ENCODE measurements at regions not wholly inside any gene's neighbourhood (a gene's known extent, or its start where the extent isn't known, plus 50 kb on each side); places are given as distances from the start of the nearest gene placed in this dataset.

- no peaks in the 10 kb centered on the region for H3K36me3 ChIP-seq
- no peak overlapping the region for H3K4me3 ChIP-seq
- H3K9me3 ChIP-seq = no peaks in the 10 kb centered on the region
- intact Hi-C loops (cut with DNase I) = no loop called here
- DNase-seq (ENCODE audit: low spot score in 2 of 2) = no peak
- no peaks in the 10 kb centered on the region for H3K27me3 ChIP-seq
- no peak overlapping the region for H3K27ac ChIP-seq
- TF ChIP-seq, protein P1, sequence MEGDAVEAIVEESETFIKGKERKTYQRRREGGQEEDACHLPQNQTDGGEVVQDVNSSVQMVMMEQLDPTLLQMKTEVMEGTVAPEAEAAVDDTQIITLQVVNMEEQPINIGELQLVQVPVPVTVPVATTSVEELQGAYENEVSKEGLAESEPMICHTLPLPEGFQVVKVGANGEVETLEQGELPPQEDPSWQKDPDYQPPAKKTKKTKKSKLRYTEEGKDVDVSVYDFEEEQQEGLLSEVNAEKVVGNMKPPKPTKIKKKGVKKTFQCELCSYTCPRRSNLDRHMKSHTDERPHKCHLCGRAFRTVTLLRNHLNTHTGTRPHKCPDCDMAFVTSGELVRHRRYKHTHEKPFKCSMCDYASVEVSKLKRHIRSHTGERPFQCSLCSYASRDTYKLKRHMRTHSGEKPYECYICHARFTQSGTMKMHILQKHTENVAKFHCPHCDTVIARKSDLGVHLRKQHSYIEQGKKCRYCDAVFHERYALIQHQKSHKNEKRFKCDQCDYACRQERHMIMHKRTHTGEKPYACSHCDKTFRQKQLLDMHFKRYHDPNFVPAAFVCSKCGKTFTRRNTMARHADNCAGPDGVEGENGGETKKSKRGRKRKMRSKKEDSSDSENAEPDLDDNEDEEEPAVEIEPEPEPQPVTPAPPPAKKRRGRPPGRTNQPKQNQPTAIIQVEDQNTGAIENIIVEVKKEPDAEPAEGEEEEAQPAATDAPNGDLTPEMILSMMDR (IDR thresholded peaks at IDR 0.05) = no peak
- no peaks in the 10 kb centered on the region for H3K4me1 ChIP-seq
Observed at GRCh38 chr12:88884600-88884999, 304.3 kb upstream of the KITLG start.

DNA sequence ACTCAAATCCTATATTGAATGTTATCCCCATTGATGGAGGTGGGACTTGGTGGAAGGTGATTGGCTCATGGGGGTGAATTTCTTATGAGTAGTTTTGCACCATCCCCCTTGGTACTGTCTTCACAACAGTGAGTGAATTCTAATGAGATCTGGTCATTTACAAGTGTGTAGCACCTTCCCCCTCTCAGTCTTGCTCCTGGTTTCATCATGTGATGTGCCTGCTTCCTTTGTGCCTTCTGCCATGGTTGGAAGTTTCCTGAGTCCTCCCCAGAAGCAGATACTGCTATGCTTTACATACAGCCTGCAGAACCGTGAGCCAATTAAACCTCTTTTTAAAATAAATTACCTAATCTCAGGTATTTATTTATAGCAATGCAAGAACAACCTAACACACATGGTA lies 302.4 kb upstream of the KITLG start:
- TF ChIP-seq, protein P1 (IDR thresholded peaks at IDR 0.05) = no peak
- no peak overlapping the region for H3K27ac ChIP-seq

DNA sequence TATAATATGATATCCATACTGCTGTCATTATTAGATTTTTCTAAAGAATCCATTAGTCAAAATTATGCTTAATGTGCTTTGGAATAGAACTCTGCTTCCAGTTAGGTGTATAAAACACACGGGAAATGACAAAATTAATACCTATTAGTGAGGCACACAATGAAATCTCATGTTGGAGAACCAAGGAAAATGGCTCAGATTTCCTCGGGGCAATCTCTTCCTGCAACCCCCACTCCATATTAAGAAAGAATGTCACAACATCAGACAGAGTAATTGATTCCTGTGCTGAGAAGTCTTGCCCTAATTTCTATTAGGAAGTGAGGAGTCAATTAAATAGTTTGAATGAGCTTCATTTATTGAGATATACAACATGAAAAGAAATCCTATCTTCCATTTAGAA lies 299.8 kb upstream of the KITLG start:
- H3K27me3 ChIP-seq = no peaks in the 10 kb centered on the region
- intact Hi-C loops (cut with DNase I) = no loop called here
- no peak for DNase-seq (ENCODE audit: low spot score in 2 of 2)
- H3K4me1 ChIP-seq = no peaks in the 10 kb centered on the region
- TF ChIP-seq, protein P1 (IDR thresholded peaks at IDR 0.05) = no peak
- H3K36me3 ChIP-seq = no peaks in the 10 kb centered on the region
- H3K9me3 ChIP-seq = no peaks in the 10 kb centered on the region
- H3K27ac ChIP-seq = no peak overlapping the region
- no peak overlapping the region for H3K4me3 ChIP-seq

More for the DNA sequence above, 302.4 kb upstream of the KITLG start:
- Histone ChIP-seq H3K36me3 (no peaks in the 10 kb centered on the region), H3K27me3 (no peaks in the 10 kb centered on the region), H3K9me3 (no peaks in the 10 kb centered on the region), H3K4me1 (no peaks in the 10 kb centered on the region), H3K4me3 (no peak overlapping the region)
- intact Hi-C loops (cut with DNase I) = no loop called here
- DNase-seq (ENCODE audit: low spot score in 2 of 2) = no peak

GRCh38 chr12:88878295-88878694 lies 298.0 kb upstream of the KITLG start:
- no peak overlapping the region for H3K4me3 ChIP-seq
- TF ChIP-seq, protein P1 (IDR thresholded peaks at IDR 0.05) = no peak
- no peak for DNase-seq (ENCODE audit: low spot score in 2 of 2)
- intact Hi-C loops (cut with DNase I) = no loop called here
- H3K27ac ChIP-seq = no peak overlapping the region
- no peaks in the 10 kb centered on the region for H3K27me3 ChIP-seq
- no peaks in the 10 kb centered on the region for H3K4me1 ChIP-seq
- no peaks in the 10 kb centered on the region for H3K36me3 ChIP-seq
- H3K9me3 ChIP-seq = no peaks in the 10 kb centered on the region

DNA sequence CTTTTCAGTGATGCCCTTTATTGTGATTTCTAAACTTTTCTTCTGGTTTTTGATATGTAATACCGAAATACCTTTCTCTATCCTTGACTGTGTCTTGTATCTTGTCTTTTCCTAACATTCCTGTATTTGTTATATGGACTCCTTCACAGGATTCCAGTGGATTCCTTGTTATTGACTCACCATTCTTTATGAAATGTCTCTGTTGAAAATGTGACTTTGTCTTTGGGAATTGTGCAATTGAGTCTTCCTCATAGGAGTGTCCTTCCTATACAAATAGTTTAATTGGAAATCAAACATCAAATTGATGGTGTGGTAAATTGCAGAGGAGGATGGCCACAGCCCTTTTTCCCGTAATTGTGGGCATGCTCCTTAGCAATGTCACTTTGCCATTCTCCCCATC lies 296.6 kb upstream of the KITLG start:
- Histone ChIP-seq H3K27ac (no peak overlapping the region), H3K4me1 (no peaks in the 10 kb centered on the region), H3K36me3 (no peaks in the 10 kb centered on the region), H3K9me3 (no peaks in the 10 kb centered on the region), H3K4me3 (no peak overlapping the region), H3K27me3 (no peaks in the 10 kb centered on the region)
- TF ChIP-seq, protein P1 (IDR thresholded peaks at IDR 0.05) = no peak
- no peak for DNase-seq (ENCODE audit: low spot score in 2 of 2)
- intact Hi-C loops (cut with DNase I) = no loop called here
